AG20443 (cell line): ENCODE measurements at regions not wholly inside any gene's neighbourhood (a gene's known extent, or its start where the extent isn't known, plus 50 kb on each side); places are given as distances from the start of the nearest gene placed in this dataset.
"Not testable (repeated sequence)": the region's sequence is repeated elsewhere in the genome, so short reads cannot be mapped to it uniquely, and the experiment has no call there.

Experiments used
- DNase-seq: peaks from one replicate; pipeline ENCODE4 v3.0.0; 2012; ENCODE audit warnings: low spot score, mixed read lengths

DNA sequence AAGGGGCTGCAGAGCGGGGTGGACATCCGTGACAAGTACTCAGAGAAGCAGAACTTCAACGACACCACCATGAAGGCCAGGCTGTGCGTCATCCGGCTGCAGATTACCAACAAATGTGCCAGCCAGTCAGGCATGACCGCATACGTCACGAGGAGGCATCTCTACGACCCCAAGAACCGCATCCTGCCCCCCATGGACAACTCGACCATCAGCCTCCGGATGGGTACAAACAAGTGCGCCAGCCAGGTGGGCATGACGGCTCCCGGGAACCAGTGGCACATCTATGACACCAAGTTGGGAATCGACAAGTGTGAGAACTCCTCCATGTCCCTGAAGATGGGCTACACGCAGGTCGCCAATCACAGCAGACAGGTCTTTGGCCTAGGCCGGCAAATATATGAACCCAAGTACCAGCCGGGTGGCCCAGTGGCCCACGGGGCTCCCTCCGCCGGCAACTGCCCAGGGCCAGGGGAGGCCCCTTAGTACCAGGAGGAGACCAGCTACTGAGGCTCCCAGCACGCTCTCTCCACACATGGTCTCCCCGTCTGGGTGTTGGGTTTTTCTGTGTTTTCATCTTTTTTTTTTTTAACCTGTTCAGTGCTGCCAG, 133.4 kb upstream of the TEKT4 start:
- not testable (repeated sequence) for DNase-seq

- DNase-seq: no peak
Observed at GRCh38 chr2:94753466-94753998, 117.7 kb upstream of the TEKT4 start.

GRCh38 chr2:94758546-94758945, 112.7 kb upstream of the TEKT4 start:
- DNase-seq: no peak

DNA sequence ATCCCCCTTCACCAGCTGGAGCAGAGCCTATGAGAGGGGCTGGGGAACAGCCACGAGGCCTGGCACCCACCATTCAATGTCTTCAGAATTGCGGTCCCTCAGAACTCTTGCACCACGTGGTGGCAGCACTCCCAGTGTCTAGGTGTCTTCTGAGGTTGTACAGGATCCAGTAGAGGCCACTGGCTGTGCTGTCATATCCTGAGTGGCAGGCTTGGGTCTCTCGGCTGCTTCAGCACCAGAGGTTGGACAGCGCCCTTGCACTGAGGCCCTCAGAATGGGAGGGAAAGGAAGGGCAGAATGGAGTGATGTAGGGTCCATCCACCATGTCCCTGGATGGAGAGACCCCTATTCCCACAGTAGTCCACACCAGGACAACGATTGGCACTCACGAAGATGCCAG, 112.0 kb upstream of the TEKT4 start:
- DNase-seq: no peak

- DNase-seq: no peak
Observed at GRCh38 chr2:94762600-94762999, 108.6 kb upstream of the TEKT4 start.

DNA sequence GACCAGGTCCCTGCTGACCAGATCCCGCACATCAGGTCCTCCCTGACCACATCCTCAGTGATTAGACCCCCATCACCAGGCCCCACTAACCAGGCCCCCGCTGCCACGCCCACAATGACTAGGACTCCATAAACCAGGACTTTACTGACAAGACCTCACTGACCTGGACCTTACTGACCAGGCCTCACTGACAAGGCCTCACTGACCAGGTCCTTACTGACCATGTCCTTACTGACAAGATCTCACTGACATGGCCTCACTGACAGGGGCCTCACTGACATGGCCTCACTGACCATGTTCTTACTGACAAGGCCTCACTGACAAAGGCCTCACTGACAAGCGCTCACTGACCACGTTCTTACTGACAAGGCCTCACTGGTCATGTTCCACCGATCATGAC, 107.9 kb upstream of the TEKT4 start:
- DNase-seq: no peak

DNA sequence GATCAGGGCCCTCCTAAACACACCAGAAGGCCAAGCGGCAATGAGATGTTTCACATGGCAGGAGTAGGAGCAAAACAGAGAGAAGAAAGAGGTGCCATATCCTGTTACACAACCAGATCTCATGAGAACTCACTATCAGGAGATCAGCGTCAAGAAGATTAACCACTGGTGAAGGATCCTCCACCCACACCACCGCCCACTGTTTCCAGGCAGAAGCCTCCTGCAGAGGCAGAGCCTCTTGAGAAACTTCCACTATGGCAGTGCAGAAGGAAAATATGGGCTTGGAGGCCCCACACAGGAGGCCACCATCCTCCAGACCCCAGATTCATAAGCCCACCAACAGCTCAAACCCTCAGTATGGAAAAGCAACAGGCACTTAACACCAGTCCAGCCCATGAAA, 106.9 kb upstream of the TEKT4 start:
- not testable (repeated sequence) for DNase-seq

DNA sequence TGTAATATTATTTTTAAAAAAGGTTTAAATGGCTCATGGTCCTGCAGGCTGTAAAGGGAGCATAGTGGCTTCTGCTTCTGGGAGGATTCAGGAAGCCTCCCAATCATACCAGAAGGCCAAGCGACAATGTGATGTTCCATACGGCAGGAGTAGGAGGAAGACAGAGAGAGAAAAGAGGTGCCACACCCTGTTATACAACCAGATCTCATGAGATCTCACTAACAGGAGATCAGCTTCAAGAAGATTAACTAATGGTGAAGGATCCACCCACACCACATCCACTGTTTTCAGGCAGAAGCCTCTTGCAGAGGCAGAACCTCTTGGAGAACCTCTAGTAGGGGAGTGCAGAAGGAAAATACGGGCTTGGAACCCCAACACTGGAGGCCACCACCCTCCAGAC, 103.9 kb upstream of the TEKT4 start:
- DNase-seq: no peak

DNA sequence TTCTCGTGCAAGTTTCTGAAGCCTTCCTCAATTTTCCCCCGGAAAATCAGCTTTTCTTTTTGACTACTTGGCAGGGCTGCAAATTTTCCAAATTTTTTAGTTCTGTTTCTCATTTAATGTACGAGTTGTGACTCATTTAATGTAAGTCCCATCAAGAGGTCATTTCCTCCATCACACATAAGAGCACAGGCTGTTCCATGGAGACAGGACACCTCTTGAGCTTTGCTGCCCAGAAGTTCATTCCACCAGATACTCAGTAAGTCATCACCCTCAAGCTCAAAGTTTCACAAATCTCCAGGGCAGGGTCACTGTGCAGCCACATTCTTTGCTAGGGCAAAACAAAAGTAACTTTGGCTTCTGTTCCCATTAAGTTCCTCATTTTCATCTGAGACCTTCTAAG, 101.5 kb upstream of the TEKT4 start:
- DNase-seq: no peak

DNA sequence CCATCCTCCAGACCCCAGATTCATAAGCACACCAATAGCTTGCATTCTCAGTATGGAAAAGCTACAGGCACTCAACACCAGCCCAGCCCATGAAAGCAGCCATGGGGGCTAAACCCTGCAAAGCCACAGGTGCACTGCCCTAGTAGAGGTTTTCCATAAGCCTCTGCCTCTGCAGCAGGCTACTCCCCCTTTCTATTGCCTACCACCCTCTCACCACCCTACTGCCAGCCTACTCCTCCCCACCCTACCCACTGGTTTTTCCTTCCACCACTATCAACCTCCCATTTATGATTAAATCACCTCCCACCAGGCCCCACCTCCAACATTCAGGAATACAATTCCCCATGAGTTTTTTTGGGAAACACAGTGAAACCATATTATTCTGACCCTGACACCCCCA, 96.4 kb upstream of the TEKT4 start:
- no peak for DNase-seq

GRCh38 chr2:94776036-94776435, 95.2 kb upstream of the TEKT4 start:
- DNase-seq: no peak

DNA sequence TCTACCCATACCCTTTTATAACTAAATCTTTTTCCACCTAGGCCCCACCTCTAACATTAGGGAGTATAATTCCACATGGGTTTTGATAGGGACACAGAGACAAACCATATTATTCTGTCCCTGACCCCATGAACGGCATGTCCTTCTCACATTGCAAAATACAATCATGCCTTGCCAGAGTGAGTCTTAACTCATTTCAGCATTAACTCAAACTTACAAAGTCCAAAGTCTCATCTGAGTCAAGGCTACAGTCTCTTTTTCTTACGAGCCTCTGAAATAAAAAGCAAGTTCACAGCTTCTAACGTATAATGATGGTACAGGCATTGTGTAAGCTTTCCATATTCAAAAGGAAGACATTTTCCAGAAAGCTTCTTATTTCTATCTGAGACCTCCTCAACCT, 86.1 kb upstream of the TEKT4 start:
- not testable (repeated sequence) for DNase-seq

DNA sequence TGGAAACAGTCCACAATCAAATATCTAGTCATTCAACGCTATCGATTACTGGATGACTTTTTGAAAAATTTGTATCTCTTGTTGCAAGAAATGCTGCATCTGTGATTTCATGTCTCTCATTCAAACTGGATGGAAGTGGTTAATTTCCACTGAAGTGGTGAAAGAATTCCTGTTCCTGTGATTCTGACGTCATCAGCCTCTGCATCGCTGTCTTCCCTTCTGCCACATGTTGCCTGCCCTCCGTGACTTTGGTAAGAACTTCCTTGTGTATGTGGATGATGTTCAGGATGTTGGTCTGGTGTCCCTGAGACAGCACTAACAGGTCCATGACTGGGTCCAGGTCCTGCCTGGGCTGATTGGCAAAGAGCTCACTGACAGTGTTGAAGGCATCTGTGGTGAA, 84.8 kb upstream of the TEKT4 start:
- DNase-seq: not testable (repeated sequence)

DNA sequence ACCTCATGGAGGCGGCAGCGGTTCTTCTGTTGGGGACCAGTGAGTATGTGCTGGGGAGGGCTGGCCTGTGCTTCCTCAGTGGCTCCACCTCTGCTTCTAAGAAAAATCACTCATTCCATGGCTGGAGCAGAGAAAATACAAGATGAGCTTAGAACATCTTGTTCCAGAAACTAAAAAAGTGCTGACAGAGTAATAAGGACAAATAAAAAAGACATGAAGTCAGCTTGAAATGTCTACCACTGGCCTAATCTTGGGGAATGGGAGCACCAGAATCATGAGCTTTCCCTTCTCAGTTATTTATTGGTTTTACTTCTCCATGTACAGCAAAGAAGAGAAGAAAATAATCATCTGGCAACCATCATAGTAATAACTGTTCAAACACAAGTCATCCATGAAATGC, 81.1 kb upstream of the TEKT4 start:
- DNase-seq: not testable (repeated sequence)

DNA sequence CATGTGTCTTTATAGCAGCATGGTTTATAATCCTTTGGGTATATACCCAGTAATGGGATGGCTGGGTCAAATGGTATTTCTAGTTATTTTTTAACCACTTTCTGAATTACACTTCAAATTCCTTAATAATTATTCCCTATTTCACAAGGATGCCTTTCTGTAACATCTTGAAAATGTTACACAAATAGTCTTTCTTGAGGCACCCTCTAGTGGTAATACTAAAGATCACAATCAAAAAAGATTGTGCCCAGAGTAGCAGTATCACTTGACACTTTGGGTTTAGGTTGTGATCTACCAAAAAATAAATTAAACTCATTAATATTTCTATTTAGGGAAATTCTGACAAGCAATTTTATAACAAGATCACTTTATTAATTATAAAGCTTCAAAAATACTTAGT, 74.0 kb upstream of the TEKT4 start:
- not testable (repeated sequence) for DNase-seq
